ENCODE measurements at regions not wholly inside any gene's neighbourhood (a gene's known extent, or its start where the extent isn't known, plus 50 kb on each side); places are given as distances from the start of the nearest gene placed in this dataset.

DNA sequence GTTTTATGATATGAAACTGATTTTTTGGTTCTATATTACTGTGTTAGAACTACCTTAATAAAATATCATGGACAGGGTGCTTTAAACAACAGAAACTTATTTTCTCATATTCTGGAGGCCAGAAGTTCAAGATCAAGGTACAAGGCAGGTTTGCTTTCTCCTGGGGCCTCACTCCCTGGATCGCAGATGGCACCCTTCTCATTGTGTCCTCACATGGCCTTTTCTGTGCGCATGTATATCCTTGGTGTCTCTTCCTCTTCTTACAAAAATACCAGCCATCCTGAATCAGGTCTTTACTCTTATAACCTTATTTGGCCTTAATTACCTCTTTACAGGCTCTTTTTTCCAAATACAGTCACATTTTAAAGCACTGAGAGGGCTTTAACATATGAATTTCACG, 906.1 kb downstream of the CDH11 start:
- no peaks in the 10 kb centered on the region for H3F3A ChIP-seq (ENCODE audit: insufficient read depth, low read length, poor library complexity, severe bottlenecking)
- no peaks in the 10 kb centered on the region for H3K9me2 ChIP-seq (ENCODE audit: insufficient read depth, low read length)
- TF ChIP-seq MXI1 (conservative IDR thresholded peaks at IDR 0.05; ENCODE audit: poor library complexity, severe bottlenecking): no peak
- TF ChIP-seq, protein P1, sequence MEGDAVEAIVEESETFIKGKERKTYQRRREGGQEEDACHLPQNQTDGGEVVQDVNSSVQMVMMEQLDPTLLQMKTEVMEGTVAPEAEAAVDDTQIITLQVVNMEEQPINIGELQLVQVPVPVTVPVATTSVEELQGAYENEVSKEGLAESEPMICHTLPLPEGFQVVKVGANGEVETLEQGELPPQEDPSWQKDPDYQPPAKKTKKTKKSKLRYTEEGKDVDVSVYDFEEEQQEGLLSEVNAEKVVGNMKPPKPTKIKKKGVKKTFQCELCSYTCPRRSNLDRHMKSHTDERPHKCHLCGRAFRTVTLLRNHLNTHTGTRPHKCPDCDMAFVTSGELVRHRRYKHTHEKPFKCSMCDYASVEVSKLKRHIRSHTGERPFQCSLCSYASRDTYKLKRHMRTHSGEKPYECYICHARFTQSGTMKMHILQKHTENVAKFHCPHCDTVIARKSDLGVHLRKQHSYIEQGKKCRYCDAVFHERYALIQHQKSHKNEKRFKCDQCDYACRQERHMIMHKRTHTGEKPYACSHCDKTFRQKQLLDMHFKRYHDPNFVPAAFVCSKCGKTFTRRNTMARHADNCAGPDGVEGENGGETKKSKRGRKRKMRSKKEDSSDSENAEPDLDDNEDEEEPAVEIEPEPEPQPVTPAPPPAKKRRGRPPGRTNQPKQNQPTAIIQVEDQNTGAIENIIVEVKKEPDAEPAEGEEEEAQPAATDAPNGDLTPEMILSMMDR (IDR thresholded peaks at IDR 0.05; ENCODE audit: poor library complexity, severe bottlenecking): no peak
- no peak for TF ChIP-seq SMC3 (conservative IDR thresholded peaks at IDR 0.05; ENCODE audit: poor library complexity)
- TF ChIP-seq RAD21 (conservative IDR thresholded peaks at IDR 0.05): no peak
- TF ChIP-seq TAF1 (IDR thresholded peaks at IDR 0.05; ENCODE audit: low read depth): no peak
- TF ChIP-seq EZH2 (IDR thresholded peaks at IDR 0.05; ENCODE audit: borderline replicate concordance, insufficient read depth, low read length, poor library complexity, severe bottlenecking): no peak
- no peak for TF ChIP-seq EP300 (conservative IDR thresholded peaks at IDR 0.05; ENCODE audit: poor library complexity, severe bottlenecking)
- TF ChIP-seq, protein P2, sequence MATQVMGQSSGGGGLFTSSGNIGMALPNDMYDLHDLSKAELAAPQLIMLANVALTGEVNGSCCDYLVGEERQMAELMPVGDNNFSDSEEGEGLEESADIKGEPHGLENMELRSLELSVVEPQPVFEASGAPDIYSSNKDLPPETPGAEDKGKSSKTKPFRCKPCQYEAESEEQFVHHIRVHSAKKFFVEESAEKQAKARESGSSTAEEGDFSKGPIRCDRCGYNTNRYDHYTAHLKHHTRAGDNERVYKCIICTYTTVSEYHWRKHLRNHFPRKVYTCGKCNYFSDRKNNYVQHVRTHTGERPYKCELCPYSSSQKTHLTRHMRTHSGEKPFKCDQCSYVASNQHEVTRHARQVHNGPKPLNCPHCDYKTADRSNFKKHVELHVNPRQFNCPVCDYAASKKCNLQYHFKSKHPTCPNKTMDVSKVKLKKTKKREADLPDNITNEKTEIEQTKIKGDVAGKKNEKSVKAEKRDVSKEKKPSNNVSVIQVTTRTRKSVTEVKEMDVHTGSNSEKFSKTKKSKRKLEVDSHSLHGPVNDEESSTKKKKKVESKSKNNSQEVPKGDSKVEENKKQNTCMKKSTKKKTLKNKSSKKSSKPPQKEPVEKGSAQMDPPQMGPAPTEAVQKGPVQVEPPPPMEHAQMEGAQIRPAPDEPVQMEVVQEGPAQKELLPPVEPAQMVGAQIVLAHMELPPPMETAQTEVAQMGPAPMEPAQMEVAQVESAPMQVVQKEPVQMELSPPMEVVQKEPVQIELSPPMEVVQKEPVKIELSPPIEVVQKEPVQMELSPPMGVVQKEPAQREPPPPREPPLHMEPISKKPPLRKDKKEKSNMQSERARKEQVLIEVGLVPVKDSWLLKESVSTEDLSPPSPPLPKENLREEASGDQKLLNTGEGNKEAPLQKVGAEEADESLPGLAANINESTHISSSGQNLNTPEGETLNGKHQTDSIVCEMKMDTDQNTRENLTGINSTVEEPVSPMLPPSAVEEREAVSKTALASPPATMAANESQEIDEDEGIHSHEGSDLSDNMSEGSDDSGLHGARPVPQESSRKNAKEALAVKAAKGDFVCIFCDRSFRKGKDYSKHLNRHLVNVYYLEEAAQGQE (IDR thresholded peaks at IDR 0.05; ENCODE audit: borderline replicate concordance): no peak
- no peak for TF ChIP-seq POLR2AphosphoS5 (IDR thresholded peaks at IDR 0.05)
- no peaks in the 10 kb centered on the region for H4K20me1 ChIP-seq (ENCODE audit: insufficient read depth)
- no peaks in the 10 kb centered on the region for H3K36me3 ChIP-seq (ENCODE audit: insufficient read depth, low read length)
- H3K79me2 ChIP-seq (replicated peaks; ENCODE audit: insufficient read depth, low read length): no peaks in the 10 kb centered on the region
- H3K27me3 ChIP-seq (ENCODE audit: insufficient read depth, low read depth, low read length): no peaks in the 10 kb centered on the region
- no peak overlapping the region for H2AFZ ChIP-seq (ENCODE audit: low read depth, low read length)
- H3K27ac ChIP-seq (ENCODE audit: low read length): no peak overlapping the region
- no peaks in the 10 kb centered on the region for H3K9me3 ChIP-seq (ENCODE audit: low read length)
- H3K4me3 ChIP-seq (ENCODE audit: low read length): no peak overlapping the region
- H3K4me2 ChIP-seq (ENCODE audit: low read length): no peak overlapping the region
- no peak overlapping the region for H3K9ac ChIP-seq (ENCODE audit: low read length)

DNA sequence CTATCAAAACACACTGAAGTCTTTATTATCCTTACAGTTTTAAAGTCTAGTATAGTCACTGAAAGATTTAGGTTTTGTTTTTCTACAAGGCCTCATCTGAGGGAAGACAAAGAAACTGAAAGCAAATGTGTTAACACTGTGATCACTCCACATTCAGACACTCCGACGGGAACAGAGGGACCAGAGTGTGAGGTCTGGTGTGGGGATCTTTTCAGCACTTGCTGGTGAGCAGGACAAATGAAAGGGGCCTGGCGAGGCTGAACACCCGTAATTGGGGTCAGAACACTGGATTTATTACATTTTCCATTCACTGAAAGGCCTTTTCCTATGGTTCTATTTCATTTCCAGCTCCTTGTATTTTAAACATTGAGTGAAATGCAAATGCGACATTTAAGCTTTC, 910.5 kb downstream of the CDH11 start:
- no peak overlapping the region for H3K9ac ChIP-seq (ENCODE audit: low read length)
- no peaks in the 10 kb centered on the region for H3K36me3 ChIP-seq (ENCODE audit: insufficient read depth, low read length)
- no peaks in the 10 kb centered on the region for H3F3A ChIP-seq (ENCODE audit: insufficient read depth, low read length, poor library complexity, severe bottlenecking)
- H3K4me3 ChIP-seq (ENCODE audit: low read length): no peak overlapping the region
- H2AFZ ChIP-seq (ENCODE audit: low read depth, low read length): peak overlapping the region; percentile 17
- no peak for TF ChIP-seq SMC3 (conservative IDR thresholded peaks at IDR 0.05; ENCODE audit: poor library complexity)
- TF ChIP-seq, protein P1 (IDR thresholded peaks at IDR 0.05; ENCODE audit: poor library complexity, severe bottlenecking): no peak
- no peak for TF ChIP-seq EZH2 (IDR thresholded peaks at IDR 0.05; ENCODE audit: borderline replicate concordance, insufficient read depth, low read length, poor library complexity, severe bottlenecking)
- TF ChIP-seq TAF1 (IDR thresholded peaks at IDR 0.05; ENCODE audit: low read depth): no peak
- TF ChIP-seq EP300 (conservative IDR thresholded peaks at IDR 0.05; ENCODE audit: poor library complexity, severe bottlenecking): no peak
- TF ChIP-seq RAD21 (conservative IDR thresholded peaks at IDR 0.05): no peak
- no peak for TF ChIP-seq MXI1 (conservative IDR thresholded peaks at IDR 0.05; ENCODE audit: poor library complexity, severe bottlenecking)
- TF ChIP-seq POLR2AphosphoS5 (IDR thresholded peaks at IDR 0.05): no peak
- TF ChIP-seq, protein P2 (IDR thresholded peaks at IDR 0.05; ENCODE audit: borderline replicate concordance): no peak
- H3K27me3 ChIP-seq (ENCODE audit: insufficient read depth, low read depth, low read length): no peaks in the 10 kb centered on the region
- no peaks in the 10 kb centered on the region for H4K20me1 ChIP-seq (ENCODE audit: insufficient read depth)
- H3K9me2 ChIP-seq (ENCODE audit: insufficient read depth, low read length): no peaks in the 10 kb centered on the region
- no peak overlapping the region for H3K27ac ChIP-seq (ENCODE audit: low read length)
- H3K4me2 ChIP-seq (ENCODE audit: low read length): no peak overlapping the region
- no peaks in the 10 kb centered on the region for H3K79me2 ChIP-seq (replicated peaks; ENCODE audit: insufficient read depth, low read length)
- no peaks in the 10 kb centered on the region for H3K9me3 ChIP-seq (ENCODE audit: low read length)
